ENCODE measurements at regions not wholly inside any gene's neighbourhood (a gene's known extent, or its start where the extent isn't known, plus 50 kb on each side); places are given as distances from the start of the nearest gene placed in this dataset.

DNA sequence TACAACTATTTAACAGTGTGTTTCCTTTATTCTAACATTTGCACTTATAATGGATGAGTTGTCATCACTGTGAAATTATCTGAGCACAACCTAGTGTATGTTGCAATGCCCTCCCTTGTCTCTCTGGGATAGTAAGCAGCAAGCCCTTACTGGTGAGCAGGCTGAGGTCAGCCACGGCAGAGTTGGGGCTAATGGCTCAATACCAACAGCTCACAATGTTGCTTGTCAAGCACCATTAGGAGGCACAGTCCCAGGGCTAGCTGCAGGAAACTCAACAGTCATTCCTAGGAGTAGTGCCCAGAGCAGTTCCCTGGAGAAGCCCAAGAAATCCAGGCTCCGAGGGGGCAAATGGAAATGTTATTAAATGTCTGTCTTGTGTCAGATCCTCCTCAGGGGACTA lies 858.4 kb downstream of the GRID1 start:
- DNase-seq = no peak
- no peaks in the 10 kb centered on the region for H3K36me3 Mint-ChIP-seq

DNA sequence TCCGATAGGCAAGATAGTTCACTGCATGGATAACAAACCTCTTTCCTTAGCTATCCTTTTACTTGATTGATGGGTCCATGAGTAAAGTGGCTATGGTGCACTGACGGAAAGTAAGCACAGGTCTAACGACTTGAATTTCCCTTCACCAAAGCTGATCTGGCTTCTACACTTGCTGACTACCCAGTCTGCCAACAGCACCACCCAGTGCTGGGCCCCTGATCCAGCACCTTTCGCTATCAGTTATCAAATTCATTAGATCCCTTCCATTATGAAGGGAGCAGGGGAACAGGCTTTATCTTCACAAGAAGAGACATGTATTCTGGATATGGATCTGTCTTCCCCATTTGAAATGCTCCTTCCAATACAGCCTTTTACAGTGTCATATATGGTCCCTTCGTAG lies 855.9 kb downstream of the GRID1 start:
- Mint-ChIP-seq H3K9me3 (peaks cover 0 to 9% (median 2%) of the 10 kb centered on the region in 7 donors), H3K4me1 (no peaks in the 10 kb centered on the region), H3K27me3 (peaks cover 0 to 9% (median 0%) of the 10 kb centered on the region in 3 donors), H3K36me3 (no peaks in the 10 kb centered on the region), H3K4me3 (no peak overlapping the region), H3K27ac (no peak overlapping the region)
- no peak for ATAC-seq (ENCODE audit: low read depth in 2 of 2)
- no peak for DNase-seq

More for the DNA sequence above, 858.4 kb downstream of the GRID1 start:
- Mint-ChIP-seq H3K9me3 (peaks cover 2 to 17% (median 7%) of the 10 kb centered on the region in 7 donors), H3K4me1 (no peaks in the 10 kb centered on the region), H3K4me3 (no peak overlapping the region), H3K27ac (no peak overlapping the region), H3K27me3 (peaks cover 0 to 9% (median 0%) of the 10 kb centered on the region in 3 donors)
- no peak for ATAC-seq (ENCODE audit: low read depth in 2 of 2)

DNA sequence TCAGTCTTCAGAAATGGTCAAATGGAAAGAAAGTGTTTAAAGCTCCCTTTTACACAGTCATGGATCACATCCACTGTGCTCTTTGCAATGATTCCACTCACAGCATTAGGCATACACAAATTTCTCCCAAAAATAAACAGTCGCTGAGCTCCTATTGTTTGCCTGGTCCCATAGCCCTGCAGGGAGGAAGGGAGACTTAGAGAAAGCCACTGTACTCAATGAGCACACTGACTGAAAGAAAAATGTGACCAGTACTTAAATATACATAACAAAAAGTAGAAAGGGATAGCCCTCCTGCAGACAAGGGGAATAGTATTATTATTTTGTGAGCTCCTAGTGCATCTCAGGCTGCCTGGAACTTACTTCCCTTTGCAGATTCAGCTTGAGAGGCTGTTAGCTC lies 853.2 kb downstream of the GRID1 start:
- peaks cover 0 to 9% (median 0%) of the 10 kb centered on the region in 3 donors for H3K27me3 Mint-ChIP-seq
- H3K4me1 Mint-ChIP-seq = no peaks in the 10 kb centered on the region
- ATAC-seq (ENCODE audit: low read depth in 2 of 2) = no peak
- H3K27ac Mint-ChIP-seq = no peak overlapping the region
- H3K36me3 Mint-ChIP-seq = no peaks in the 10 kb centered on the region
- H3K9me3 Mint-ChIP-seq = peaks cover 0 to 9% (median under 1%) of the 10 kb centered on the region in 7 donors
- no peak overlapping the region for H3K4me3 Mint-ChIP-seq
- DNase-seq = no peak

DNA sequence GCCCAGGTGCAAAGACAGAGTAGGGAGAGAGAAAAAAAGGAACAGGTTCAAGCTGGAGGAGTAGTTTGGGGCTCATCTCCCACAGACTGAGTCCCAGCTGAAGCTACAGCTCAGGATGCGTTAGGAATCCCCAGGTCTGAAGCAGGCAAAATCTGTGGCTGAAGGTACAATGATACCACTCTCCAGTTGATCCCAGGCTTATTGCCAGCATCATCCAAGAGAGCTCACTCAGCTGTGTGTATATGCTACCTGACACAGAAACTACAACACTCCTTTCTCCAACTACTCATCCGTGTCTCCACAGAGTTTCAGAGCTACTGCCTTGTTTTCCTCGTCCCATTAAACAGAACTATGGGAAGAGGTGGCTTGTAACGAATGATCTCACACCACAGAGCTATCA lies 851.3 kb downstream of the GRID1 start:
- ATAC-seq (ENCODE audit: low read depth in 2 of 2) = no peak
- Mint-ChIP-seq H3K4me1 (no peaks in the 10 kb centered on the region), H3K9me3 (peaks cover 0 to 9% (median 2%) of the 10 kb centered on the region in 7 donors), H3K27ac (no peak overlapping the region), H3K27me3 (peaks cover 0 to 9% (median 0%) of the 10 kb centered on the region in 3 donors), H3K4me3 (no peak overlapping the region), H3K36me3 (no peaks in the 10 kb centered on the region)
- DNase-seq = no peak

DNA sequence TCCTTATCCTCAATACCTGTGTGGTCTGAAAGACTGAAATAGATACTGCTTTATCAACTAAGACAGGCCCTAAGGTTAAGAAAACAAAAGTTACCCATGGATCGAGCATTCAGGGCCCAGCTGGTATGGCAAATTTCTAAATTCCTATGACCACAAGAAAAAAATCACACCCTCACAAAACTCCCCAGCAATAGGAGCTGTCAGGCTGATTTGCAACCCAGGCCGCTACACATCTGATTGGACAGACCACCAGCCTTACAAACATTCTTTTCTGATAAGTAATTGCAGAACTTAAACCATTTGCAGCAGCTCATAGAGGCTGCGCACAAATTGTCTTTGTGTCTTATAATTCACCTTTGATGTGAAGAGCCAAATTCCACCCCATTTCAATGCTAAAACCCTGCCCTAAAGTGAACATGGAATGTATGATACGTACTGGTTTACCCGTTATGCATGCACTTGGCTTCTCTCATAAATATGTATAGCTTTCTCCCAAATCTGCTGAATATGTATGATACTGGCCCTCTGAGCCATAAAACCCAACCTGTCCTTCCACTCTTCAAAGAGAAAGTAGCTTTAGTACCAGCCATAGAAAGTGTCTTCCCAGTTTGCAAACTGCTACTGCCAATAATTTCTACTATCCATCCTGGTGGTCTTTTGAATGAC lies 842.5 kb downstream of the GRID1 start:
- Mint-ChIP-seq H3K36me3 (no peaks in the 10 kb centered on the region), H3K4me3 (no peak overlapping the region), H3K27me3 (peaks cover 0 to 12% (median 6%) of the 10 kb centered on the region in 3 donors), H3K4me1 (no peaks in the 10 kb centered on the region), H3K27ac (no peak overlapping the region), H3K9me3 (peaks cover 2 to 19% (median 6%) of the 10 kb centered on the region in 7 donors)
- ATAC-seq (ENCODE audit: low read depth in 2 of 2) (no peak), DNase-seq (no peak)

DNA sequence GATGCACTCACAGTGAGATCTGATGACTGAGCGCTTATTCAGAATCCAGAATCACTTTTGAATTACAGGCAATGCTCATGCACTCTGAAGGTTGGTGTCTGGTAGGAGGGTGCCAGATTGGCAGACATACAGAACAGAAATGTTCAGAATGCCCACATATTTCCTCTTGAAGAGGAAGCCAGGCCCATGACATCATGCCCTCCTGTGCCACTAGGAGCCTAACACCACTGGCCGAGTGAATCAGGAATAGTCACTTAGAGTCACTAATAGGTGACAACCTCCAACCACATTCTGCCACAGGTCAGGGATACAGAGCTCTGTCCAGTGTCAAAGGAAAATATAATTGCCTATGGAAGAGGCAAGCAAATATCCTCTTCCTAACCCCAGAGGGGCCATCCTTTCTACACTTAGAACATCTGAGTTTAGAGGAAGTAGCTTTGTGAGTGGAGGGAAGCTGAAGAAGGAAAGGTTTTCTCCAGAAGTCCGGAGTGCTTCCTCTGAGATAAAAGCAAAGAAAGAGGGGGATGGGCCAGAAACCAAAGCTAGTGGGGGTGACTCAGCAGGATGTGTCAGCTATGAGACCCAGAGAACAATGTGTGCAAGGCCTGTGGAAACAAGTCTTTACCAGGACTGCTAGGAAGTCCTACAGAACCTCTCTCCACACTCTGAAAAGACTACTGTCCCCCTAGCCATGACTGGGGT lies 838.8 kb downstream of the GRID1 start:
- DNase-seq = no peak
- Mint-ChIP-seq H3K9me3 (peaks cover 0 to 11% (median 3%) of the 10 kb centered on the region in 7 donors), H3K4me1 (no peaks in the 10 kb centered on the region), H3K4me3 (no peak overlapping the region), H3K36me3 (no peaks in the 10 kb centered on the region), H3K27ac (no peak overlapping the region), H3K27me3 (peaks cover 5 to 12% (median 6%) of the 10 kb centered on the region in 3 donors)
- ATAC-seq (ENCODE audit: low read depth in 2 of 2) = no peak

DNA sequence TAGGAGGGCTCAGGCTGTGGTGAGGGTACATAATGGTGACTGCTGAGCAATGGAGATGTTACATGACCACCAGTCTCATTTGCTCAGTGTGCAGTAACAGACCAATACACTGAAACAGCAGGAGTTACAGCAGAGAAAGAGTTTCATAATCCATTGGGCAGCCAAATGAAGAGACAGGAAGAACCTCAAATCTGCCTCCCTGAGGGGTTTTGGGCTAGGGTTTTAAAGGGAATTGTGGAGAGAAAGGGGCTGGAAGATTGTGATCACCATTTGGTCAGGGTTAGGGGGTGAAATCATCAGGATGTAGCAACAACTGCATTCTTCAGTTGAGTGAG lies 838.3 kb downstream of the GRID1 start:
- H3K27ac Mint-ChIP-seq = no peak overlapping the region

DNA sequence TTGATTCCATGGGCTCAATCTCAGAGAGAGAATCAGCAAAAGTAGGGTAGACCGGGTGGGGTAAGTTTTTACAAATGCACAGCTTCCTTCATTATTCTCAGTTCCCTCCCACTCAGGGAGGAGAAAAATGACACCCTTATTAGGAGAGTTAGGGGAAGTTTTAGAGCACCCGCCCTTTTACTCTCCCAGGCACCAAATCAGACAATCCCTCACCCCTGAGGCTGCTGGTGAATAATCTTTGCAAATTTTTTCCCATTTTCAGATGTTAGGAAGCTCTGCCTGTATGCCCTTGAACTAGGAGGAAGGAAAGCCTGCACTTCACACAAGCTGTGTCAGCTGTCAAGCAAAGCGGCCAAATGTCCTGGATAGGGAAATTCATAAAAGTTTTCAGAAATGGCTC lies 834.9 kb downstream of the GRID1 start:
- Mint-ChIP-seq H3K4me1 (no peaks in the 10 kb centered on the region), H3K36me3 (no peaks in the 10 kb centered on the region), H3K27ac (no peak overlapping the region), H3K27me3 (peaks cover 0 to 10% (median 0%) of the 10 kb centered on the region in 3 donors), H3K4me3 (no peak overlapping the region), H3K9me3 (peaks cover 0 to 13% (median 3%) of the 10 kb centered on the region in 7 donors)
- DNase-seq (no peak), ATAC-seq (ENCODE audit: low read depth in 2 of 2) (no peak)

More for the DNA sequence above, 838.3 kb downstream of the GRID1 start:
- H3K4me3 Mint-ChIP-seq = no peak overlapping the region
- H3K36me3 Mint-ChIP-seq = no peaks in the 10 kb centered on the region
- no peak for DNase-seq
- no peaks in the 10 kb centered on the region for H3K4me1 Mint-ChIP-seq
- no peak for ATAC-seq (ENCODE audit: low read depth in 2 of 2)
- H3K27me3 Mint-ChIP-seq = peaks cover 6 to 12% (median 10%) of the 10 kb centered on the region in 3 donors
- H3K9me3 Mint-ChIP-seq = peaks cover 0 to 11% (median 3%) of the 10 kb centered on the region in 7 donors

DNA sequence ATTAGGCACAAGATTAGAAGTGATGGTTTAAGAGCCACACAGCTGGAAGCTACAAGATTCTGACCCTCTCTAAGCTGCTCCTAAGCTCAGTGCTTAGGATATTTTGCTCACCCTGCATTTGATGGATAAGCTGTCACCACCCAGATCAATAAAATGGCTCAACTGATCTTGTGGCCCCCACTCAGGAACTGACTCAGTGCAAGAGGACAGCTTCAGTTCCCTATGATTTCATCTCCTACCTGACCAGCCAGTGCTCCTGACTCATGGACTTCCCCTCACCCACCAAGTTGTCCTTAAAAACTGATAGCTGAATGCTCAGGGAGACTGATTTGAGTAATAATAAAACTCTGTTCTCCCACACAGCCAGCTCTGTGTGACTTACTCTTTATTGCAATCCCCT lies 833.8 kb downstream of the GRID1 start:
- no peak overlapping the region for H3K4me3 Mint-ChIP-seq
- peaks cover 0 to 10% (median 0%) of the 10 kb centered on the region in 3 donors for H3K27me3 Mint-ChIP-seq
- no peak for ATAC-seq (ENCODE audit: low read depth in 2 of 2)
- no peaks in the 10 kb centered on the region for H3K4me1 Mint-ChIP-seq
- no peak overlapping the region for H3K27ac Mint-ChIP-seq
- no peak for DNase-seq
- no peaks in the 10 kb centered on the region for H3K36me3 Mint-ChIP-seq
- H3K9me3 Mint-ChIP-seq = peaks cover 0 to 18% (median 3%) of the 10 kb centered on the region in 7 donors

DNA sequence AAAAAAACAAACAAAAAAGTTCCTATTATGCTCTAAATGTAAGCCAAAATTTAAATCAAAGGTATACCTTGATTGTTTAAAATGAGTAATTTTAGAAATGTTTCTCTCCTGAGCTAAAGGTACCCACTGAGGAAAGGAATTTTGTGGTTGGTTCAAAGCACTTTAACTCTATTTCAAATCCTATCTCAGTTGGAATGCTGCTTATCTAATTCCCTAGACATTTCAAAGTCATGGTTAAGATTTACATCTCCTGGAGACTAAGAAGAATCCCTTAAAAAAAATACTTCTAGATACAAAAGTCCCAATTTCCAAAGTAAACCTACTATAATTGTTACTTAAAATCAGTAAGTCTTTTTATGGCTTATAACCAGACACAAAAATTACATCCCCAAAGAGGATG lies 830.7 kb downstream of the GRID1 start:
- Mint-ChIP-seq H3K4me3 (no peak overlapping the region), H3K9me3 (peaks cover 0 to 11% (median 0%) of the 10 kb centered on the region in 7 donors), H3K4me1 (no peaks in the 10 kb centered on the region), H3K36me3 (no peaks in the 10 kb centered on the region), H3K27ac (no peak overlapping the region), H3K27me3 (peaks cover 0 to 10% (median 0%) of the 10 kb centered on the region in 3 donors)
- DNase-seq (no peak), ATAC-seq (ENCODE audit: low read depth in 2 of 2) (no peak)

DNA sequence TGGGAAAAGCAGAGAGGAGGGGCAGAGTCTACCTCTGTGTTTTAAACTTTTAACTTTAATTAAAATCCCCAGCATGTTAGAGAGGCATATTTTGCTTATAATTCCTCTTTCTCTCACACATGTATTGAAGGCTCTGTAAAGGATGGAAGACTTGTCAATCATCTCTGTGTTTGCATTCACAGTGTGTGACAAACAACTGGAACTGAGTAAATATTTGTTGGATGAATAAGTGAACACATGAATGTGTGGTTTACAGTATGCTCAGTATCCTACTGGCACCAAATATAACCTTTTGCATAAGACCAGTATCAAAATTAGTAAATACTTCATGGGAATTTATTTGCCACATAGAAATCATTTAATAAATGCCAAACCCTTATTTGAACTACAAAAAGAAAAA lies 829.0 kb downstream of the GRID1 start:
- Mint-ChIP-seq H3K9me3 (peaks cover 0 to 11% (median 0%) of the 10 kb centered on the region in 7 donors), H3K4me1 (no peaks in the 10 kb centered on the region), H3K27ac (no peak overlapping the region), H3K27me3 (peaks cover 0 to 11% (median 0%) of the 10 kb centered on the region in 3 donors), H3K36me3 (no peaks in the 10 kb centered on the region), H3K4me3 (no peak overlapping the region)
- ATAC-seq (ENCODE audit: low read depth in 2 of 2) = no peak
- no peak for DNase-seq

DNA sequence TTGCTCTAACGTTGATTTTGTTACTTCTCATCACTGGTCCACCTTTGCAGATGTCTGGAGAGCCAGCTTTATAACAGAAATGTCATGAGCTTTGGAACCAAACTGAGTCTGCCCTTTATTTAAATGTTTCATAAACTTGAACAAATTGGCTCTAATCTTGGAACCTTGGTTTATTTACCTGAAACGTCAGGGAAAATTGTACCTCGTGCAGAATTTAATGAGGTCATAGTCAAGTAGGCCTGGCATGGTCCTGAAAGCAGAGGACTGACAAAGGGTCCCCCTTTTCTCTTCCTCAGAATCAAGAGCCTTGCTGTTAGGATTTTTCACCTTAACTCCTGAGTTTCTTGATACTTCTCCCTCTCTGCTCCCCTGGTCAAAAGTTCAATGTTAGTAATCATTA lies 828.0 kb downstream of the GRID1 start:
- H3K27ac Mint-ChIP-seq = no peak overlapping the region
- no peaks in the 10 kb centered on the region for H3K4me1 Mint-ChIP-seq
- no peak for DNase-seq
- no peaks in the 10 kb centered on the region for H3K36me3 Mint-ChIP-seq
- H3K4me3 Mint-ChIP-seq = no peak overlapping the region
- H3K9me3 Mint-ChIP-seq = peaks cover 0 to 11% (median 0%) of the 10 kb centered on the region in 7 donors
- peaks cover 0 to 8% (median 0%) of the 10 kb centered on the region in 3 donors for H3K27me3 Mint-ChIP-seq
- no peak for ATAC-seq (ENCODE audit: low read depth in 2 of 2)

DNA sequence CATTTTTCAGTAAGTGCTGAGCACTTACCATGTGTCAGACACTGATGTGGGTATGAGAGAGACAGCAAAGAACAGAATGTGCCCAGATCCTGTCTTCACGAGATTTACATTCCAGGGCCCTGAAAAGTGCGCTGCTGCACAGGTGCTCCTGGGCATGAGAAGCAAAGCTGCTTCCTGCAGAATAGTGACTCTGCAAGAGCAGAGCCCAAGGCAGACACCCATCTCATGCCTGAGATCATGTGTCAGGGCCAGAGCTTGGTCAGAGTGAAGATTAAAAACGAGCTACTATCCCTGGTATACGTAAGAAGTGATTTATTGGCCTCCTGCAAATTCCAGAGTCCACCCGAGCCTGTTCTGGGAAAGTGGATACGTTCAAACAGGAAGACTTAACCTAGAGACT lies 824.4 kb downstream of the GRID1 start:
- Mint-ChIP-seq H3K9me3 (peaks cover 0 to 2% (median 0%) of the 10 kb centered on the region in 7 donors), H3K4me3 (no peak overlapping the region), H3K27me3 (peaks cover 0 to 19% (median 8%) of the 10 kb centered on the region in 3 donors), H3K27ac (no peak overlapping the region), H3K36me3 (no peaks in the 10 kb centered on the region), H3K4me1 (no peaks in the 10 kb centered on the region)
- DNase-seq = no peak
- ATAC-seq (ENCODE audit: low read depth in 2 of 2) = no peak
